ENCODE measurements at regions not wholly inside any gene's neighbourhood (a gene's known extent, or its start where the extent isn't known, plus 50 kb on each side); places are given as distances from the start of the nearest gene placed in this dataset.
A peak's percentile ranks its signal among the peaks of the same experiment; 100 is the strongest.

- no peak for DNase-seq (ENCODE audit: low read depth in 2 of 2)
Measured at GRCh38 chrX:38856670-38857265, 55.5 kb downstream of the MID1IP1 start.

- DNase-seq (ENCODE audit: low read depth in 2 of 2): no peak
Measured at GRCh38 chrX:38857736-38858523, 56.7 kb downstream of the MID1IP1 start.

DNA sequence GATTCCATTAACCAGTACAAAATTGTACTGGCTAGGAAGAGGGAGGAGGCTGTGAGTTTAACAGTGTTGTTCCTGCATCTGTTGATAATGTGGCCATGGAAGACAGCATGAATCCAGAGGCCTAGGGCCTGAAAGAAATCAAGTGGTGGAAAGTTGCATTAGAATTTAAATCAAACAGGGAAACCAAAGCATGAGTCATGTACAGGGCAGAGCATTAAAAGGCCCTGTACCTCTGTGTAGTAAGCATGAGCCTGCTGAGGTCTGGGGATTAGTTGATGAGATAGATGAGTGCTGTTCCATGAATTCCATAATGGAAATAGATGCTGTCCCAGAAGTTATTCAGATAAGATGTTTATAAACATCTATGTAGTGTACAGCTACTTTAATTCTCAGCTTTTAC, 58.3 kb downstream of the MID1IP1 start:
- no peak for DNase-seq (ENCODE audit: low read depth in 2 of 2)

- no peak for DNase-seq (ENCODE audit: low read depth in 2 of 2)
Measured at GRCh38 chrX:38860106-38861013, 59.1 kb downstream of the MID1IP1 start.

- DNase-seq (ENCODE audit: low read depth in 2 of 2): no peak
Measured at GRCh38 chrX:38861489-38861888, 60.2 kb downstream of the MID1IP1 start.

DNA sequence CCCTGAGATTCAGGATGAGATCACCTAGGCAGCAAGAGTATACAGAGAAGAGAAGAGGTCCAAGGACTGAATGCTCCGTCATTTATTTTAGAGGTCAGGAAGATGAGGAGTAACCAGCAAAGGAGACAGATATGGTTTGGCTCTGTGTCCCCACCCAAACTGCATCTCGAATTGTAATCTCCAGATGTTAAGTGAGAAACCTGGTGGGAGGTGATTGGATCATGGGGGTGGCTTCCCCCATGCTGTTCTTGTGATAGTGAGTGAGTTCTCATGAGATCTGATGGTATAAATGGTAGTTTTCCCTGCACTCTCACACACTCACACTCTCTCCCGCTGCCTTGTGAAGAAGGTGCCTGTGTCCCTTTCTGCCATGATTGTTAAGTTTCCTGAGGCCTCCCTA, 60.8 kb downstream of the MID1IP1 start:
- DNase-seq (ENCODE audit: low read depth in 2 of 2): no peak

DNA sequence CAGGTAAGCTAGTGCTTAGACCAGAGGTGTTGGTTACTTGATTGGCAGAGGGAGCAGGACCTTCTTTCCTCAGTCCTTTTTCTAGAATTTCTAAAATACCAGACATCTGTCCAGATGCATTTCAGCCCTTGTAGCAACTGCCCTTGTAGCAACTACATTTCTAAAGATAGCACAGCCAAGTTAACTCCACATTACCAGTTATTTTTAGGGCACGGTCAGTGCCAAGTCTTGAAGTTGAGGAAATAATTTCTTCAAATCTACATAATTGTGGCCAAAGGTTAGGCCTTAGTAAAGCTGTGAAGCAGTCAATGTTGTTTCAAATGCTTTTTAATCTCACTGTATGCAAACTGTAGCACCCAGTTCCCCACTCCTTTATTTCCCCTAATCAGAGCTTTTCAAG, 62.9 kb downstream of the MID1IP1 start:
- DNase-seq (ENCODE audit: low read depth in 2 of 2): no peak

DNA sequence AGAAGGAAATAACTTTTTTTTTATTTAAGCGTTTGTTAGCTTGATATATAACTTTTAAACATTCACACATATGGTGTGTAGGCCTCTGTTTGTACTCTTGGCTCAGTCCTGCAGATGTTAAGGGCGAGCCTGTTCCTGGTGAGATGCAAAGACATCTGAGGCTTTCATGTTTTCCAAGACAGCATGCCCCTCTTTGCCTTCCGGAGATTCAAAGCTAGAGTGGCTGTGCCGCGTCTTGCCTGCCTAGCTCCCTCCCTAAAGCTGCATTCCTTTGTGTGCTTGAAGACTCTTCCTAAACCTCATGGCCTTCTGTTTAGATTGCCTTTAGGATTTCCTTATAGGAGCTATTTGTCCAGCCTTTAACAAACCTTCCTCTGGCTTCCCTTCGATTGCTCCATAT, 67.1 kb downstream of the MID1IP1 start:
- no peak for DNase-seq (ENCODE audit: low read depth in 2 of 2)

DNA sequence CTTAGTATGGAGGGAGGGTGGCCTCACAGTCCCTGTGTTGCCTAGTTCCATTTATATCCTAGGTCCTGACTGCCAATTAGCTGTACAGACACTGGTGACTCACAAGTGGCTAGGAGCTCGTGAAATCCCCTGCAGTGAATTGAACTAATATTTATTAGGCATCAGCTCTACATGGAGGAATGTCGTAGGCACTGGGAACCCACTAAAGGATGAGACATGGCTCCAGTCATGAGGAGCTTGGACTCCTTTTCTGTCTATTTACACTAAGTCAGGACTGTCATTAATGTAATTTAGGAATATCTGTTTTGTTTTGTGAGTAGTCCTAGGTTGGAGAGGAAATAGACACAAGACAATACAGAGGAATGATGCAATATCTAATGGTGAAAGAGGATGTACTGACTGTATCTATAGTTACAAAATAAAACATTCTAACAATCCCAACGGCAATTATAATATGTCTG, 67.7 kb downstream of the MID1IP1 start:
- DNase-seq (ENCODE audit: low read depth in 2 of 2): peak; percentile 15 to 17

DNA sequence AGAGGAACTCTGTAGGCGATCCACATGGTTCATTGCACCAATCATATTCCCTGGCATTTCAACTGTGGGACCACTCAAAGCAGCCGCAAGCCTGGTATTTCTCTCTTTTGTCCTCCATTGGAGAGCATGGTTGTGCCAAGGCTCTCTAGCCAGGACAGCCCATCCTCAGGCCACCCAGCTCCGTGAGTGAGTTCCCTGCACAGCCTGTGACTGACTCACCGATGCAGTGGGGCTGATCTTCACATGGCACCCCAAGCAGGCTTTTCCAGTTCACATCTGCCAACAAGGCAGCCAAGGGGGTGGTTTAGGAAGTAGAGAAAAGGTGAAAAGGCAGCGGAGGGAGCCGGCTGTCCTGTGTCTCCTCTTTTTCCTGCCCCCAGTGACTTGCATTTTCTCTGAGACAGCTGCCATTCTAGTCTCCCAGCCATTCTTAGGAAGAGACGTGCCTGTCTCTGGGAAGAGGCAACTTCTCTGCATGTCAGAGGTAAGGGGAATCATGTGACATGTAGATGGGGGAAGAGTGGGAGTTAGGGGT, 69.2 kb downstream of the MID1IP1 start:
- no peak for DNase-seq (ENCODE audit: low read depth in 2 of 2)

GRCh38 chrX:38871129-38872029, 70.1 kb downstream of the MID1IP1 start:
- DNase-seq (ENCODE audit: low read depth in 2 of 2): no peak

- DNase-seq (ENCODE audit: low read depth in 2 of 2): no peak
Measured at GRCh38 chrX:38877366-38877765, 76.1 kb downstream of the MID1IP1 start.

DNA sequence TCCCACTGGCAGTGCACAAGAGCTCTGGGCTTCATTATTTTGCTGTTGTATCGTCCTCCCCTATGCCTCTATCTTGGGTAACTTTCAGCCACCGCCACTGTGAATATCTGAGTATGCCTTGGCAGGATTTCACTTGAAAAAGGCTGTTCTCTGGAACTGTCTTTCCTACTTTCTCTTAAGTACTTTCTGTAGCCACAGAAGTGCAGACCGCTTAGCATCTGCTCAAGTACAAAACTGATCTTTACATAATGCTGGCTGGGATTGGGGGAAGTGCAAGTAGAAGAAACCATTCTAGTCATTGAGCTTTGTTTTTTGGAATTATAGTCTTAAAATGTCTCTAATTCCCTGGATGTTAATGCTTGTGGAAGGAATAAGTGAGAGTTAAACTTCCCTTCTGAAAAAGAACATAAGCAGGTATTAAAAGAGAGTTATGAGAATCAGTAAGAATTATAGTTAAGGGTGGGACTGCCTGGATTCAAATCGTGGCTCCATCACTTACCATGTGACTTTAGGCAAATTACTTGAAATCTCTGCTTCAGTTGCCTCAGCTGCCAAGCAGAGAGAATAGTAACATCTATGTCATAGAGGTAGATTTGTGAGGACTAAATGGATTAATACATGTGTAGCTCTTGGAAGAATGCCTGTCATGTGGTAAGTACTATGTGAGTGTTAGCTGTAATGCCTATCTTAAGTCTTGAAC, 77.5 kb downstream of the MID1IP1 start:
- DNase-seq (ENCODE audit: low read depth in 2 of 2): no peak

DNA sequence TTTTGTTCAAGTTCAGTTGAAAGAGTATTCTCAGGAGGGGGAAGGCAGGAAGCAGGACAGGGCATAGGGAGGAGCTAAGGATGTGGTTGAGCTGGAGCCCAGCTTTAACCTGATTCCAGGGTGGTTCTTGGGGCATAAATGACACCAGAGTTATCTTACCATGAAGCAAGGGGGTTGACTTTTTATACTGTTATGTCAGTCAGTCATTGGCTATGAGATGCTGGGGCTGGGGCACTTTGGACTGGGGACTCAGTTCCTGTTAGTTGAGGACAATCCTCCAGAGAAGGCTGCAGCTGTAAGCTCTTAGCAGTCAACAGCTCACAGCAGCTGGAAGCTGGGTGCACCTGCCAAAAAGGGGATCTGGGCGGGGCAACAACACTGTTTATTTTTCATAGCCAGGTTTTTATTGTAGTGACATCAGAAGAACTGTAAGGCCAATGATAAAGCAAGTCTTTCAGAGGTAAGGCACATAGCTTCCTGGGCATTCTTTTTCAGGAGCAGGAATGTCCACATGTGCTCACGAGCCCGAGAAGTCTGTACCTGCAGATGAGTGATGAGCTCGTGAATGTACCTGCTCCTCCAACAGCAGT, 78.5 kb downstream of the MID1IP1 start:
- DNase-seq (ENCODE audit: low read depth in 2 of 2): no peak

DNA sequence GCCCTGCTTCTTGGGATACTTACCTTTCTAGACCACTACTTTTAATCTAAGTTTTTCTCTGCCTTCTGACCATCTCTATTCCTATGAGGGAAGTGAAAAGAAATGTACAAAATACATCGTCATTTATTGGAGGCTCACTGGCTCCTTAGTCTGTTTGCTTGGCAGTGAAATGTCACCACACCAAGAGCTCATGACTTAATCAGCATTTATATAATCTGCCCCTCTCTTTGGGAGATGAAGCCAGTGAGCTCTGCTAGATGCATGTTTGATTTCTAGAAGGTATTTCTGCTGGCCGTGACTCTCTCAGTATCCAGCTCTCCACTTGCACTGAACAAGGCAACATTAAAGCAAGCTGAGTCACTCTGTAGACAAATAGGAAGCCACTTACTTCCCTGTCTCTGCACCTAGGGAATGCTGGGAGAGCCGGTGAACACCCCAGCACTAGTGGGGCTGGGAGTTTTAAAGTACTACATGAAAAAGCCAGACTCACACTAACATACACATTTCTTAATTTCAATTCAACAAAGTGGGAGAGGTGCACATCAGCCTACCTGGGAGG, 79.1 kb downstream of the MID1IP1 start:
- no peak for DNase-seq (ENCODE audit: low read depth in 2 of 2)

DNA sequence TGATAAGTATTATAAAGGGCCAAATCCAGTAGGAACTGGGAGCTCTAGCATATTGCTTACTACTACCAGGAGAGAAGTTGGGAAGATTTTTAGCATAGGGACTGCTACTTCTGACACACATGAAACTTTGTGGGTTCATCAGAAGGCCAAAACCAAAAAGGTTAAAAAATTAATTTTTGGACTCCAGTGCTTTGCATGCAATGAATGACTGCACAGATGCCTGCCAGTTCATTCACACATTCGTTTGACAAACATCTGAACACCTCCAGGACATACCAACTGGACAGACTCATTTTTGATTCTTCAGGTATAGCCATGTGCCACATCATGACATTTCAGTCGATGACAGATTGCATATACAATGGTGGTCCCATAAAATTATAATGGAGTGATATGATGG, 79.8 kb downstream of the MID1IP1 start:
- no peak for DNase-seq (ENCODE audit: low read depth in 2 of 2)

DNA sequence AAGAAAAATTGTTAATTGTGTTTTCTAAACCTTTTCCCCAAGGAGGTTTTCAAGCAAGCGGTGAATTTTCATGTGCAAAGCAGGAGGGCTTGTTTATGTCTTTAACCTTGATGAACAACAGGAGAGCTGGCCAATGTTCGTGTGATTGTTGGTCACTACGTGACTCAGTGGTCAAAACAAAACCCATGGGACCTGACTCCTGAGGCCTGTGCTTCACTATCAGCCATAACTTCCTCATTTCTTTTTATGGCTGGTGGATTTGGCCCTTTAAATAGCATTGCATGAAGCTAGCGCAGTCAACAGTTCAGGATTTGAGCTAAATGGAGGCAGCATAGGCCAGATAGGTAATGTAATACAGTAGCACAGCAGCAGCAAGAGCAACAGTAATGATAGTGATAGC, 80.5 kb downstream of the MID1IP1 start:
- DNase-seq (ENCODE audit: low read depth in 2 of 2): no peak

GRCh38 chrX:38882894-38883626, 81.8 kb downstream of the MID1IP1 start:
- DNase-seq (ENCODE audit: low read depth in 2 of 2): peak; percentile 36 to 37

- DNase-seq (ENCODE audit: low read depth in 2 of 2): no peak
Measured at GRCh38 chrX:38886112-38886511, 84.9 kb downstream of the MID1IP1 start.

All from fibroblast of skin of left quadriceps (primary cell).